ENCODE measurements at regions not wholly inside any gene's neighbourhood (a gene's known extent, or its start where the extent isn't known, plus 50 kb on each side); places are given as distances from the start of the nearest gene placed in this dataset.

DNA sequence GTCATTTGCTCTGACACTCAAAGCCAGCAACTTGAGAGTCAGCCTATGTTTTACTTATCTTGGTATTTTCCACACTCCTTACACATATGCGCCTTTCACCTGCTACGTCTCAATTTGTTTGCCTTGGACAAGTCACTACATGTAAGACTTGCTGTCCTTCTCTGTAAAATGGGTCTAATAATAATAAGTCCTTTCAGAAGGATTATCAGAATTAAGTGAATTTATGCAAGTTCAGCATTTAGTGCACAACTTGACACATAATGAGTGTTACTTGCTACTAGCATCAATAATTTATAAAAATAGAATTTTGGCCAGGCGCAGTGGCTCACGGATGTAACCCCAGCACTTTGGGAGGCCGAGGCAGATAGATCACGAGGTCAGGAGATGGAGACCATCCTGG lies 71.1 kb upstream of the UBL3 start:
- Histone ChIP-seq H3K9me3 (no peaks in the 10 kb centered on the region), H3K4me3 (no peak overlapping the region), H3K36me3 (no peaks in the 10 kb centered on the region), H3K27me3 (no peaks in the 10 kb centered on the region), H3K4me1 (peaks cover 16 to 31% (median 24%) of the 10 kb centered on the region in 4 donors), H3K27ac (no peak overlapping the region)
- DNase-seq (no peak), ATAC-seq (ENCODE audit: low FRiP score in 2 of 2) (no peak)
- TF ChIP-seq POLR2AphosphoS5 (IDR thresholded peaks at IDR 0.05) (no peak), EP300 (IDR thresholded peaks at IDR 0.05) (no peak), POLR2A (IDR thresholded peaks at IDR 0.05) (no peak)
- TF ChIP-seq, protein P1, sequence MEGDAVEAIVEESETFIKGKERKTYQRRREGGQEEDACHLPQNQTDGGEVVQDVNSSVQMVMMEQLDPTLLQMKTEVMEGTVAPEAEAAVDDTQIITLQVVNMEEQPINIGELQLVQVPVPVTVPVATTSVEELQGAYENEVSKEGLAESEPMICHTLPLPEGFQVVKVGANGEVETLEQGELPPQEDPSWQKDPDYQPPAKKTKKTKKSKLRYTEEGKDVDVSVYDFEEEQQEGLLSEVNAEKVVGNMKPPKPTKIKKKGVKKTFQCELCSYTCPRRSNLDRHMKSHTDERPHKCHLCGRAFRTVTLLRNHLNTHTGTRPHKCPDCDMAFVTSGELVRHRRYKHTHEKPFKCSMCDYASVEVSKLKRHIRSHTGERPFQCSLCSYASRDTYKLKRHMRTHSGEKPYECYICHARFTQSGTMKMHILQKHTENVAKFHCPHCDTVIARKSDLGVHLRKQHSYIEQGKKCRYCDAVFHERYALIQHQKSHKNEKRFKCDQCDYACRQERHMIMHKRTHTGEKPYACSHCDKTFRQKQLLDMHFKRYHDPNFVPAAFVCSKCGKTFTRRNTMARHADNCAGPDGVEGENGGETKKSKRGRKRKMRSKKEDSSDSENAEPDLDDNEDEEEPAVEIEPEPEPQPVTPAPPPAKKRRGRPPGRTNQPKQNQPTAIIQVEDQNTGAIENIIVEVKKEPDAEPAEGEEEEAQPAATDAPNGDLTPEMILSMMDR (IDR thresholded peaks at IDR 0.05): no peak
- WGBS, 2 donors: 95 to 96% methylated on average over 6 of the region's 6 CpGs

DNA sequence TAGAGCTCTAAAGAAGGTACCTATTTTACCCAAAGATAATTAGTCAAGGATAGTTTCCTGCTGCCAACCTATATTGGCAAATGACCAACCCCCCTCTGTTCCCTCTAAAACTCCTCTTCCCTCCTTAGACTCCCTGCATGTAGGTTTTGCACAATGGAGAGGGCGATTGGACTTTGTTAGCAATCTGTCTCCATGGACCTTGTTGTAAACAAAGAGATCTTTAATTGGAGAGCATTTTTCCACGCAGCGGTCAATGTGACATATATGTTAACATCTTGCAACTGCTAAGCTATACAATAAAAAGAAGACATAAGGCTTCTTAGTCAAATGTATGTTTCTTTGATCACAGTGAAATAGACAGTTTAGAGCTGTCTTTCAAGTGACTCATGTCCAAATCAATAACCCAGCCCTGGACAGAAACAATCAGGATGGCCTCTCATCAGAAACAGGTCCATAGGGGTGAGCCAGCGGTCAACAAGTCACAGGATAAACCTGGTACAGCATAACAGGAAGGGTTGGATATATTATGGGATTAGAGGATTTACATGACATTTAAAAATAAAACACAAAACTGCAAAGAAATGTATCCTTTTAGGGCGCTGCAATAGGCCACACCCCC lies 69.7 kb upstream of the UBL3 start:
- Histone ChIP-seq H3K4me1 (peaks cover 12 to 25% (median 20%) of the 10 kb centered on the region in 4 donors), H3K27ac (no peak overlapping the region), H3K27me3 (no peaks in the 10 kb centered on the region), H3K4me3 (no peak overlapping the region), H3K9me3 (no peaks in the 10 kb centered on the region), H3K36me3 (no peaks in the 10 kb centered on the region)
- 69 to 78% methylated on average over 5 of the region's 5 CpGs for WGBS, 2 donors
- TF ChIP-seq POLR2AphosphoS5 (IDR thresholded peaks at IDR 0.05): no peak
- no peak for TF ChIP-seq POLR2A (IDR thresholded peaks at IDR 0.05)
- TF ChIP-seq EP300 (IDR thresholded peaks at IDR 0.05): no peak
- TF ChIP-seq, protein P1 (IDR thresholded peaks at IDR 0.05): no peak
- DNase-seq (no peak), ATAC-seq (ENCODE audit: low FRiP score in 2 of 2) (no peak)

DNA sequence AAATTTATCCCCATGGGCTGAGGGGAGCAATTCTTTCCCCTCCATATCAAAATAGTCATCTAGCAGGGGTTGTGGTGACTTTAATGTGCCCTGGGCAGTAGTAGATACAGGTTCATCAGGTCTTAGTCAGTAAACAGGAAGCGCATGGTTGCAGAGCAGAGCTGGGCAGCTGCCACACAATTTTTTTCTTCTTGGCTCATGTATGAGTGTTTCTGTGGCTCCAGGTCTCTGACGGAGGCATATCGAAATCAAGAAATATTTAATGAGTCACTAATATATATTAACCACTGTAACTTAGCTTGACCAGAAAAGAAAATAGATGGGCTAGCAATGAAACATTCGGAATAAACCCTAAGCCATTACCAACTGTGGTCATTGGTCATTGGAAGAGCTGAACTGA lies 68.4 kb upstream of the UBL3 start:
- no peak for DNase-seq
- 64 to 66% methylated on average over 4 of the region's 4 CpGs for WGBS, 2 donors
- peaks cover 4 to 13% (median 9%) of the 10 kb centered on the region in 4 donors for H3K4me1 ChIP-seq
- H3K9me3 ChIP-seq: no peaks in the 10 kb centered on the region
- ATAC-seq (ENCODE audit: low FRiP score in 2 of 2): no peak
- TF ChIP-seq POLR2AphosphoS5 (IDR thresholded peaks at IDR 0.05) (no peak), POLR2A (IDR thresholded peaks at IDR 0.05) (no peak), EP300 (IDR thresholded peaks at IDR 0.05) (no peak)
- TF ChIP-seq, protein P1 (IDR thresholded peaks at IDR 0.05): no peak
- no peaks in the 10 kb centered on the region for H3K36me3 ChIP-seq
- no peaks in the 10 kb centered on the region for H3K27me3 ChIP-seq
- H3K4me3 ChIP-seq: no peak overlapping the region
- H3K27ac ChIP-seq: no peak overlapping the region

DNA sequence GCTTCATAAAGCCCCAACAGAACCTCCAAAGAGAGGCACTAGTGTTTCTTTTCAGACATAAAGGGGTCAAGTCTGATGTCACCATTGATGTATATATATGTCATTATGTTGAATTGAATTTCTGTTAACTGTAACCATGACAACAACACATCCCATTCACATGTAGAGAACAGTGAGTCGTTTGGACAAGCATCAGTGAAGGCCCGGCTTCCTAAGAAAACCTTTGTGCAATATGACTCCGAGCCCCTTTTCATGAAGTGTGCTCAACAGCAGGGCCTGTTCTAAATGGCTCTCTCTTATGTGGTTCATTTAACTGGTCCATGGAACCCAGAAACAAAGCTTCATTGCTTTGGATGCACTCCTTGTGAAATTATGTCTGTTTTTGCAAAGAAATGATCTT lies 67.2 kb upstream of the UBL3 start:
- H3K36me3 ChIP-seq: no peaks in the 10 kb centered on the region
- 85 to 91% methylated on average over 3 of the region's 3 CpGs for WGBS, 2 donors
- ATAC-seq (ENCODE audit: low FRiP score in 2 of 2): no peak
- H3K27me3 ChIP-seq: no peaks in the 10 kb centered on the region
- peaks cover 0 to 3% (median under 1%) of the 10 kb centered on the region in 4 donors for H3K4me1 ChIP-seq
- no peak overlapping the region for H3K4me3 ChIP-seq
- no peak for DNase-seq
- TF ChIP-seq, protein P1 (IDR thresholded peaks at IDR 0.05): no peak
- no peak for TF ChIP-seq POLR2AphosphoS5 (IDR thresholded peaks at IDR 0.05)
- TF ChIP-seq POLR2A (IDR thresholded peaks at IDR 0.05): no peak
- TF ChIP-seq EP300 (IDR thresholded peaks at IDR 0.05): no peak
- no peaks in the 10 kb centered on the region for H3K9me3 ChIP-seq
- H3K27ac ChIP-seq: no peak overlapping the region

DNA sequence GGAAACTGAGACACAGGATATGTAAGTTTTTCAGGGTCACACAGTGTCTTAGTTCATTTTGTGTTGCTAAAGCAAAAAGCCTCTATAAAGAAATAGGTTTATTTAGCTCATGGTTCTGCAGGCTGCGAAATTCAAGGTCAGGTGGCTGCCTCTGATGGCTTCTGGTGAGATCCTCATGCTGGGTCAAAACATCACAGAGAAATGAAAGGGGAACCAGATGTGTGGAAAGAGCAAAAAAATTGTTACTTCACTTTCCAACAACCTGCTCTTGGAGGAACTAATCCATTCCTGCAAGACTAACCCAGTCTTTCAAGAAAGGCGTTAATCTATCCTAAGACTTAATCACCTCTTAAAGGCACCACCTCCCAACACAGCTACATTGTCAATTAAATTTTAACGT lies 64.2 kb upstream of the UBL3 start:
- H3K36me3 ChIP-seq: no peaks in the 10 kb centered on the region
- H3K27me3 ChIP-seq: no peaks in the 10 kb centered on the region
- no peaks in the 10 kb centered on the region for H3K4me1 ChIP-seq
- TF ChIP-seq POLR2A (IDR thresholded peaks at IDR 0.05) (no peak), POLR2AphosphoS5 (IDR thresholded peaks at IDR 0.05) (no peak), EP300 (IDR thresholded peaks at IDR 0.05) (no peak)
- TF ChIP-seq, protein P1 (IDR thresholded peaks at IDR 0.05): no peak
- H3K4me3 ChIP-seq: no peak overlapping the region
- no peaks in the 10 kb centered on the region for H3K9me3 ChIP-seq
- no peak overlapping the region for H3K27ac ChIP-seq
- ATAC-seq (ENCODE audit: low FRiP score in 2 of 2) (no peak), DNase-seq (no peak)
- 67 to 70% methylated on average over 3 of the region's 3 CpGs for WGBS, 2 donors

All from upper lobe of left lung (tissue), 6 donors.